GM12801 (cell line): ENCODE measurements at regions not wholly inside any gene's neighbourhood (a gene's known extent, or its start where the extent isn't known, plus 50 kb on each side); places are given as distances from the start of the nearest gene placed in this dataset.

Source experiments
- CTCF ChIP-seq: IDR thresholded peaks from one replicate; pipeline ENCODE4 v1.5.1; 2011; ENCODE audit warnings: control low read depth; ENCODE audit not compliant: insufficient read length; ENCODE audit errors: extremely low read depth

- no peak for TF ChIP-seq CTCF
These were observed 724.6 kb downstream of the CENPC start for GRCh38 chr4:66820681-66821080.

- TF ChIP-seq CTCF: no peak
These were observed 731.0 kb downstream of the CENPC start for GRCh38 chr4:66814277-66814676.

GRCh38 chr4:66805582-66805981 lies 739.7 kb downstream of the CENPC start:
- no peak for TF ChIP-seq CTCF

GRCh38 chr4:66804979-66805378 lies 740.3 kb downstream of the CENPC start:
- no peak for TF ChIP-seq CTCF

GRCh38 chr4:66797608-66798007 lies 747.7 kb downstream of the CENPC start:
- no peak for TF ChIP-seq CTCF

GRCh38 chr4:66795724-66796123 lies 749.6 kb downstream of the CENPC start:
- no peak for TF ChIP-seq CTCF

GRCh38 chr4:66794390-66795034 lies 750.8 kb downstream of the CENPC start:
- TF ChIP-seq CTCF: no peak
